Mucosa of descending colon (tissue), 3 donors: ENCODE measurements at regions not wholly inside any gene's neighbourhood (a gene's known extent, or its start where the extent isn't known, plus 50 kb on each side); places are given as distances from the start of the nearest gene placed in this dataset.

Source experiments
- ATAC-seq: fragments of 200-7000 bp; cut with Tn5 transposase; one replicate; pipeline ENCODE4 v1.9.1; 2020; ENCODE audit warnings: mild to moderate bottlenecking, moderate library complexity
- DNase-seq, 3 donors: peaks; one replicate each; pipeline ENCODE4 v3.0.0-alpha.2; 2020
- H3K36me3 ChIP-seq: fragments of 200-600 bp; one replicate; pipeline ENCODE4 v1.8.0; 2021; ENCODE audit warnings: low read depth, mild to moderate bottlenecking
- H3K4me1 ChIP-seq: fragments of 200-600 bp; one replicate; pipeline ENCODE4 v1.8.0; 2021; ENCODE audit warnings: low read depth, mild to moderate bottlenecking
- H3K4me3 ChIP-seq: fragments of 200-600 bp; one replicate; pipeline ENCODE4 v1.8.0; 2021; ENCODE audit warnings: mild to moderate bottlenecking
- H3K9me3 ChIP-seq: fragments of 200-600 bp; one replicate; pipeline ENCODE4 v1.8.0; 2021; ENCODE audit warnings: mild to moderate bottlenecking
- CTCF ChIP-seq: fragments of 200-600 bp; IDR thresholded peaks from one replicate; pipeline ENCODE4 v1.8.0; 2022; ENCODE audit warnings: antibody characterized with exemption, mild to moderate bottlenecking
- intact Hi-C, 2 donors: fragments of 100-400 bp; cut with DNase I in 1 of 2; cut with micrococcal nuclease in 1 of 2; formaldehyde crosslinking; loops; one replicate each; pipeline versions ENCODE4 v1.11.0 to v1.11.1; 2022; cut with DNase I, micrococcal nuclease
- donor health status: DM: no; HTN: no; CAD: no; lungs with moderate emphysema.
- donor health status: DM: no; HTN: no; CAD: no.
- donor health status: DM: no; HTN: yes; CAD: no.

DNA sequence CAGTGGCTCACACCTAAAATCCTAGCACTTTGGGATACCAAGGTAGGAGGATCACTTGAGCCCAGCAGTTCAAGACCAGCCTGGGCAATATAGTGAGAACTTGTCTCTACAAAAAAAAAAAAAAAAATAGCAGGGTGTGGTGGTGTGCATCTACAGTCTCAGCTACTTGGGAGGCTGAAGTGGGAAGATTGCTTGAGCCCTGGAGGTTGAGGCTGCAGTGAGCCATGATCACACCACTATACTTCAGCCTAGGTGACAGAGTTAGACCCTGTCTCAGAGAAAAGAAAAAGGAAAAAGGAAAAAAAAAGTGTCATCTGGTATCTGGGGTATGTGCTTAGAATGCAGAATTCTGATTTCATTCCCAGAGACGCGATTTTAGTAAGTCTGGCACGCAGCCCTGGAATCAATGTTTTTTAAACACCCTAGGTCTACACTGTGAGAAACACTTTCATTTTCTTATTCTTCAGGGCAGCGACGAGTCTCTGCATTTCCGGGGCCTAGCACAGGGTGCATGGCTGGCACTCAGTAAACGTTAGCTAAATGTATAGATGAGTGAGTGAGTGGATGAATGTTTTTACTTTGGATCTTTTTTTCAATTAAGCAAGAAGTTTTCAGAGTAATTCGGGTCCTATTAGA lies 243.8 kb upstream of the PWP1 start:
- TF ChIP-seq CTCF, result no peak
- no peaks in the 10 kb centered on the region for H3K36me3 ChIP-seq
- no peaks in the 10 kb centered on the region for H3K9me3 ChIP-seq
- no peak for DNase-seq
- intact Hi-C loops, result no loop called here
- ATAC-seq, result peak; percentile 72
- H3K4me1 ChIP-seq, result no peaks in the 10 kb centered on the region
- H3K4me3 ChIP-seq, result no peak overlapping the region

DNA sequence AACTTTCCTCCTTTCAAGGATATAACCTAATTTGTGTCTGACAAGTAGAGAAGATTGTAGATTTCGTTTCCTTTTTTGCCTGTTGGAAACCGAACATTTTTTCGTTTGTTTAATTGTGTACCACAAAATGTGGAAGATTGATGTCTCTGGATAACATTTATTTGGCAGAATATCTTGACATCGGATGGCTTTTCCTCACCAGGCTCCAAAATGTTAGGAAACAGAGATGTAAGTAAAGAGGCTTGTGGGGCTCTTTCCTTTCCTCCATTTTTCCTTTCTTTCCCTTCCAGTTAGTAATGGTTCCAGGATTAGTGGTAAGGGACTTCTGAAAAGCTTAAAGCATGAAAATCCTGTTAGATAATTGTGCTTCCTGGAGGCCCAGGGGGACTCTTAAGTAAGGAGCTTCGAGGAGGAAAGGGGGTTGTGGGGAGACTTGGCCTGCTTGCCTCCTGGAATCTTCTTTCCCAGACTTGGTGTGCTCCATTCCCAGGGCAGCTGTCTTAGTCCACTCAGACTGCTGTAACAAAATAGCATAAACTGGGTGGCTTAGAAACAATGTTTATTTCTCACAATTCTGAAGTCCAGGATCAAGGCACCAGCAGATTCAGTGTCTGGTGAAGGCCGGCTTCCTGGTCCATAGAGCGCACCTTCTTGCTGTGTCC lies 243.1 kb upstream of the PWP1 start:
- intact Hi-C loops, result no loop called here
- Histone ChIP-seq H3K36me3 (no peaks in the 10 kb centered on the region), H3K4me1 (no peaks in the 10 kb centered on the region), H3K9me3 (no peaks in the 10 kb centered on the region), H3K4me3 (no peak overlapping the region)
- ATAC-seq (no peak), DNase-seq (no peak)
- TF ChIP-seq CTCF, result no peak

GRCh38 chr12:107443320-107444090 lies 242.1 kb upstream of the PWP1 start:
- no peak for DNase-seq
- Histone ChIP-seq H3K9me3 (no peaks in the 10 kb centered on the region), H3K4me1 (no peaks in the 10 kb centered on the region), H3K36me3 (no peaks in the 10 kb centered on the region), H3K4me3 (no peak overlapping the region)
- no peak for ATAC-seq
- no peak for TF ChIP-seq CTCF
- intact Hi-C loops, result no loop called here

DNA sequence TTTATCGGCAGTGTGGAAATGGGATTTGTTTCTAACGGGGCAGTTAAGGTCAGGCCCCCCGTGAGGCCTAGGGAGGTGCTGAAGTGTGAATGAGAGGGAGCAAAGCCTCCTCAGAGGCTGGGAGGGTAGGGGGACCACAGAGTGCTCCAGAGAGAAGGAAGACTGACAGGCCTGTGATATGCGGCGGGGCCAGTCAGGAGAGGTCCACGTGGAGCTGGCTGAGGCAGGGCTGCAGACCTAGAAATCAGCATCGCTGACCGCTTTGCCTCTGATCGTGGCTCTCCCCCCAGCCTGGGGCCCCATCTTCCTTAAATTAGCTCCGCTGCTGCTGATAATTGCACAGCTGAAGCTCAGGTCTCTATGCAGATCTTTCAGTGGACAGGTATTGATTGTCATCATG lies 240.8 kb upstream of the PWP1 start:
- H3K4me1 ChIP-seq, result no peaks in the 10 kb centered on the region
- no peak overlapping the region for H3K4me3 ChIP-seq
- no peaks in the 10 kb centered on the region for H3K9me3 ChIP-seq
- H3K36me3 ChIP-seq, result no peaks in the 10 kb centered on the region
- intact Hi-C loops, result no loop called here
- no peak for TF ChIP-seq CTCF
- DNase-seq, result no peak
- ATAC-seq, result no peak

- TF ChIP-seq CTCF, result no peak
- intact Hi-C loops, result no loop called here
- Histone ChIP-seq H3K9me3 (no peaks in the 10 kb centered on the region), H3K36me3 (no peaks in the 10 kb centered on the region), H3K4me1 (no peaks in the 10 kb centered on the region), H3K4me3 (no peak overlapping the region)
- ATAC-seq, result no peak
- DNase-seq, result no peak
Measured at GRCh38 chr12:107446476-107446875, 239.1 kb upstream of the PWP1 start.
